ENCODE measurements at regions not wholly inside any gene's neighbourhood (a gene's known extent, or its start where the extent isn't known, plus 50 kb on each side); places are given as distances from the start of the nearest gene placed in this dataset.

DNA sequence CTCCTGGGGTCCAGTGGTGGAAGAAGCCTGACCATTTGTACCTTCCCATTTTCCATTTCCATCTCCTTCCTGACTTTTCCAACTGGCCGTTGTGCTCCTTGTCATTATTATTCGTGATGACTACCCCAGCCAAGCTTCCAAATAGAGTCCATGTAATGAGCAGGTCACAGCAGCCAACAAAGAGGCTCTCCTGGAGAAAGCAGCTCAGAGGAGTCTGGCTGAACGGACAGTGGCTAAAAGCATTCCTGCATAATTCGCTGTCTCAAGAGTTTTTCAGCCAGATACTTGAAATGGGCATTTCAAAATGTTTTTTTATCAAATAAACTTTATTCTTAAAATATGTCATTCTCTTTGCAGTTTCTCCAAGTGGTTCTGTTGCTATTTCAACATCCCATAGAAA, 458.6 kb downstream of the INHBA start:
- Histone ChIP-seq H3K27me3 (no peaks in the 10 kb centered on the region), H3K4me1 (no peaks in the 10 kb centered on the region), H3K9me3 (no peaks in the 10 kb centered on the region), H3K4me3 (no peak overlapping the region), H3K27ac (no peak overlapping the region), H3K36me3 (no peaks in the 10 kb centered on the region)
- intact Hi-C loops (cut with DNase I; ENCODE audit: low total_unique reads), result no loop called here
- no peak for DNase-seq (ENCODE audit: low spot score in 2 of 2)
- TF ChIP-seq POLR2AphosphoS5 (IDR thresholded peaks at IDR 0.05) (no peak), POLR2A (IDR thresholded peaks at IDR 0.05) (no peak)
- TF ChIP-seq, protein P1, sequence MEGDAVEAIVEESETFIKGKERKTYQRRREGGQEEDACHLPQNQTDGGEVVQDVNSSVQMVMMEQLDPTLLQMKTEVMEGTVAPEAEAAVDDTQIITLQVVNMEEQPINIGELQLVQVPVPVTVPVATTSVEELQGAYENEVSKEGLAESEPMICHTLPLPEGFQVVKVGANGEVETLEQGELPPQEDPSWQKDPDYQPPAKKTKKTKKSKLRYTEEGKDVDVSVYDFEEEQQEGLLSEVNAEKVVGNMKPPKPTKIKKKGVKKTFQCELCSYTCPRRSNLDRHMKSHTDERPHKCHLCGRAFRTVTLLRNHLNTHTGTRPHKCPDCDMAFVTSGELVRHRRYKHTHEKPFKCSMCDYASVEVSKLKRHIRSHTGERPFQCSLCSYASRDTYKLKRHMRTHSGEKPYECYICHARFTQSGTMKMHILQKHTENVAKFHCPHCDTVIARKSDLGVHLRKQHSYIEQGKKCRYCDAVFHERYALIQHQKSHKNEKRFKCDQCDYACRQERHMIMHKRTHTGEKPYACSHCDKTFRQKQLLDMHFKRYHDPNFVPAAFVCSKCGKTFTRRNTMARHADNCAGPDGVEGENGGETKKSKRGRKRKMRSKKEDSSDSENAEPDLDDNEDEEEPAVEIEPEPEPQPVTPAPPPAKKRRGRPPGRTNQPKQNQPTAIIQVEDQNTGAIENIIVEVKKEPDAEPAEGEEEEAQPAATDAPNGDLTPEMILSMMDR (IDR thresholded peaks at IDR 0.05), result no peak

DNA sequence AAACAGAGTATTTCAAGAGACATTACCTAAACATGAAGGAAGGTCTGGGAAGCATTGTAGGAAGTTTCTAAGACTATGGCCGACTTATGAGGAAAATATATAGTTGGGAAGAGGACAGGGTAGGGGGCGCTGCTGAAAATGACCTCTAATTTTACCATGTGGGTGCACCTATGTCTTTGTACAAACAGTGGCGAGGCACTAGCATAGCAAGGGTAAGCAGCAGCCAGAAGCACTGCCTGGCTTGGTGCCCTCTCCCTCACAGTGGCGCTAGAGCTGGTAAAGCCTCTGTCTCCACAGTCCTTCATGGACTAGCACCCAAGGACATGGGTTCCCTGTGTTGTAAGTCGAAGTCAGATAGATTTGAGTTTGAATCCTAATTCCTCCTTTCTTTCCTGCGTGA, 461.2 kb downstream of the INHBA start:
- Histone ChIP-seq H3K9me3 (no peaks in the 10 kb centered on the region), H3K4me1 (no peaks in the 10 kb centered on the region), H3K27ac (no peak overlapping the region), H3K36me3 (no peaks in the 10 kb centered on the region), H3K27me3 (no peaks in the 10 kb centered on the region), H3K4me3 (no peak overlapping the region)
- intact Hi-C loops (cut with DNase I; ENCODE audit: low total_unique reads), result no loop called here
- no peak for DNase-seq (ENCODE audit: low spot score in 2 of 2)
- no peak for TF ChIP-seq POLR2AphosphoS5 (IDR thresholded peaks at IDR 0.05)
- no peak for TF ChIP-seq POLR2A (IDR thresholded peaks at IDR 0.05)
- TF ChIP-seq, protein P1 (IDR thresholded peaks at IDR 0.05), result no peak

DNA sequence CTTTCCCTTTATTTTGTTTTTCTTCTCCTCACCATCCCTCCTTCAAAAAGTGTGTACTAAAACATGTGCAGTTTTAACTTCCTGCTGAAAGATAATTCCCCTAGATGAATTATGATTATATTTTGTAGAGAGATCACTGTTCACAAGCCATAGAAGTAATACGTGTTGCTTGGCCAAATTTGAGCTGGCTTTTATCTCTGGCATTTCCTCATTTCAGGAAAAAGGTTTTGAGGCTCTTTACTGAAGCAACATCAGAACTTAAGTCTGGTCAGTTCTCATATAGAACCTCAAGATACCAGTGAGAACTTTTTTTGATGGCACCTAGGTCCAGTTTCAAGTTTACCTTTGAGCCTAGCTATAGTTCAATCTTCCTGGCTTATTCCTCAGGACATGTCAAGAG, 463.3 kb downstream of the INHBA start:
- TF ChIP-seq POLR2A (IDR thresholded peaks at IDR 0.05) (no peak), POLR2AphosphoS5 (IDR thresholded peaks at IDR 0.05) (no peak)
- TF ChIP-seq, protein P1 (IDR thresholded peaks at IDR 0.05), result no peak
- intact Hi-C loops (cut with DNase I; ENCODE audit: low total_unique reads), result no loop called here
- Histone ChIP-seq H3K27me3 (no peaks in the 10 kb centered on the region), H3K4me1 (no peaks in the 10 kb centered on the region), H3K4me3 (no peak overlapping the region), H3K27ac (no peak overlapping the region), H3K36me3 (no peaks in the 10 kb centered on the region), H3K9me3 (no peaks in the 10 kb centered on the region)
- DNase-seq (ENCODE audit: low spot score in 2 of 2), result no peak

DNA sequence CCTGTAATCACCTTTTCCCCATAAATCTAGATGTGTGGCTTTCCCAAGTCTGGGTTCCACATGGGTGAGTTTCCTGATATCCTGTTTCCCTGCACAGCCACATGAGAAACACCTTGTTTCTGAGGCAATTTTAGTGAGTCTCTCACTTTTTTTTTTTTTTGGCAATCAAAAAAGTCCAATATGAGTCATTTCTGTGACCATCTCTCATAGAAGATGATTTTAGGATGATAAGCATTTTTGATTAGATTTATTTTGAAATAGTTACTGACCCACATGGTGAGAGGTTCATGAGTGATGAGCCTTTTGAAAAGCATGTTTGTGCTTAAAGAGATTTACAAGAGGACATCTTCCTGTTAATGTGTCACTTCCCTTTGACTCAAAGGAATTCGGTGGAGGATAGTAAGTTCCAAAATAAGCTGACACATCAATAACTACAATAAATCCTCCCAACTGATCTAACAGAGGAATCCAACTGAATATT, 464.0 kb downstream of the INHBA start:
- no peaks in the 10 kb centered on the region for H3K4me1 ChIP-seq
- no peak overlapping the region for H3K27ac ChIP-seq
- H3K4me3 ChIP-seq, result no peak overlapping the region
- TF ChIP-seq POLR2AphosphoS5 (IDR thresholded peaks at IDR 0.05), result no peak
- TF ChIP-seq, protein P1 (IDR thresholded peaks at IDR 0.05), result no peak
- TF ChIP-seq POLR2A (IDR thresholded peaks at IDR 0.05), result no peak
- DNase-seq (ENCODE audit: low spot score in 2 of 2), result no peak
- no peaks in the 10 kb centered on the region for H3K9me3 ChIP-seq
- H3K27me3 ChIP-seq, result no peaks in the 10 kb centered on the region
- intact Hi-C loops (cut with DNase I; ENCODE audit: low total_unique reads), result no loop called here
- H3K36me3 ChIP-seq, result no peaks in the 10 kb centered on the region

DNA sequence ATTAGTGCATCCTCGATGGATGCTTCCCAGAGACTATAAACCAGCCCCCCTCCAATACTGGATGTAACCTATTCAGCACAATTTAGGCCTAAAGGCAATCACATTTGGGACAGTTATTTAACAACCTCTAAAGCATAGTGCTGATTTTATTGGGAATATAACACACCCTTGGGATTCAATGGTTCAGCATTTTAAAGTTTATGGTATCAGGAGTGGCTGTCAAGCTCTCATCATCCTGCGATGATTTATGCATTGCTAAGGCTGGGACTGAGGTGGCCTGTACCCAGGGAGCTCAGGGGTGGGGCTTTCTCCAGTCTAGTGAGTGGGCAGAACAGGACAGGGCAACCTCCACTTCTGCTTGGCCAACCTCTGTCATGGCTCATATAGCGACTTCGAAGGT, 464.9 kb downstream of the INHBA start:
- no peak overlapping the region for H3K27ac ChIP-seq
- TF ChIP-seq, protein P1 (IDR thresholded peaks at IDR 0.05), result no peak
- no peak for TF ChIP-seq POLR2AphosphoS5 (IDR thresholded peaks at IDR 0.05)
- TF ChIP-seq POLR2A (IDR thresholded peaks at IDR 0.05), result no peak
- no peak overlapping the region for H3K4me3 ChIP-seq
- DNase-seq (ENCODE audit: low spot score in 2 of 2), result no peak
- no peaks in the 10 kb centered on the region for H3K9me3 ChIP-seq
- no peaks in the 10 kb centered on the region for H3K27me3 ChIP-seq
- H3K36me3 ChIP-seq, result no peaks in the 10 kb centered on the region
- intact Hi-C loops (cut with DNase I; ENCODE audit: low total_unique reads), result no loop called here
- no peaks in the 10 kb centered on the region for H3K4me1 ChIP-seq

Data from breast epithelium (tissue), 4 donors.